MM.1S (cell line): ENCODE measurements at regions not wholly inside any gene's neighbourhood (a gene's known extent, or its start where the extent isn't known, plus 50 kb on each side); places are given as distances from the start of the nearest gene placed in this dataset.

Experiments used
- DNase-seq: peaks from one replicate; pipeline ENCODE4 v3.0.0-alpha.2; 2015
- H2AFZ ChIP-seq: fragments of 300-600 bp; sonication (generic); 2 replicates; pipeline ENCODE4 v1.6.0; 2016; ENCODE audit warnings: antibody characterized with exemption, low read length
- H3F3A ChIP-seq: fragments of 300-600 bp; sonication (generic); 2 replicates; pipeline ENCODE4 v1.6.1; 2016; ENCODE audit warnings: mild to moderate bottlenecking, antibody characterized with exemption, low read length, moderate library complexity, mixed read lengths; ENCODE audit not compliant: insufficient read depth
- H3K27ac ChIP-seq: fragments of 300-600 bp; sonication (generic); 2 replicates; pipeline ENCODE4 v1.5.1; 2016; ENCODE audit warnings: mild to moderate bottlenecking, low read length
- H3K27me3 ChIP-seq: fragments of 300-600 bp; sonication (generic); replicated peaks from 2 replicates; pipeline ENCODE4 v1.6.0; 2016; ENCODE audit warnings: low read length; ENCODE audit not compliant: insufficient read depth
- H3K36me3 ChIP-seq: fragments of 300-600 bp; sonication (generic); replicated peaks from 2 replicates; pipeline ENCODE4 v1.6.1; 2016; ENCODE audit warnings: mild to moderate bottlenecking, low read length, mixed read lengths; ENCODE audit not compliant: insufficient read depth
- H3K4me1 ChIP-seq: fragments of 300-600 bp; sonication (generic); 2 replicates; pipeline ENCODE4 v1.6.1; 2016; ENCODE audit warnings: low read length, mixed read lengths
- H3K4me2 ChIP-seq: fragments of 300-600 bp; sonication (generic); 2 replicates; pipeline ENCODE4 v1.6.0; 2016; ENCODE audit warnings: low read depth, low read length
- H3K4me3 ChIP-seq: fragments of 300-600 bp; sonication (generic); 2 replicates; pipeline ENCODE4 v1.5.1; 2016; ENCODE audit warnings: low read length, mixed read lengths
- H3K79me2 ChIP-seq: fragments of 300-600 bp; sonication (generic); 2 replicates; pipeline ENCODE4 v1.6.1; 2016; ENCODE audit warnings: mixed run types, low read length, mixed read lengths
- H3K9ac ChIP-seq: fragments of 300-600 bp; sonication (generic); 2 replicates; pipeline ENCODE4 v1.6.1; 2016; ENCODE audit warnings: low read length, mixed read lengths
- H3K9me2 ChIP-seq: fragments of 300-600 bp; sonication (generic); replicated peaks from 2 replicates; pipeline ENCODE4 v1.6.1; 2016; ENCODE audit warnings: mild to moderate bottlenecking, low read length, mixed read lengths; ENCODE audit not compliant: insufficient read depth
- H3K9me3 ChIP-seq: fragments of 300-600 bp; sonication (generic); replicated peaks from 2 replicates; pipeline ENCODE4 v1.6.1; 2016; ENCODE audit warnings: mild to moderate bottlenecking, low read length, mixed read lengths; ENCODE audit not compliant: insufficient read depth
- H4K20me1 ChIP-seq: fragments of 300-600 bp; sonication (generic); 2 replicates; pipeline ENCODE4 v1.6.1; 2016; ENCODE audit warnings: mild to moderate bottlenecking, low read length, moderate library complexity, mixed read lengths; ENCODE audit not compliant: insufficient read depth
- CTCF ChIP-seq: fragments of 300-600 bp; sonication (generic); IDR thresholded peaks from 2 replicates; pipeline ENCODE4 v1.5.1; 2016; ENCODE audit warnings: antibody characterized with exemption, low read length, mixed read lengths
- EZH2 ChIP-seq: fragments of 300-600 bp; sonication (generic); optimal IDR thresholded peaks from 2 replicates; pipeline ENCODE3; 2017; ENCODE audit warnings: low read depth, mild to moderate bottlenecking, antibody characterized with exemption, low read length, mixed read lengths
- EZH2phosphoT487 ChIP-seq: fragments of 300-600 bp; sonication (generic); IDR thresholded peaks from 2 replicates; pipeline ENCODE4 v1.6.1; 2018; ENCODE audit warnings: antibody characterized with exemption, low read length

GRCh38 chr11:71364806-71365205, 83.4 kb downstream of the DHCR7 start:
- Histone ChIP-seq H3K27me3 (peaks cover 36% of the 10 kb centered on the region), H3K9me3 (no peaks in the 10 kb centered on the region), H3K4me3 (no peak overlapping the region), H4K20me1 (no peaks in the 10 kb centered on the region), H3K4me2 (no peak overlapping the region), H3F3A (no peaks in the 10 kb centered on the region), H3K9me2 (no peaks in the 10 kb centered on the region), H3K36me3 (no peaks in the 10 kb centered on the region), H3K27ac (no peak overlapping the region), H2AFZ (no peak overlapping the region), H3K9ac (no peak overlapping the region), H3K79me2 (no peaks in the 10 kb centered on the region), H3K4me1 (no peaks in the 10 kb centered on the region)
- no peak for TF ChIP-seq CTCF
- TF ChIP-seq EZH2phosphoT487, result no peak
- DNase-seq, result no peak

- H2AFZ ChIP-seq, result no peak overlapping the region
- no peaks in the 10 kb centered on the region for H3K9me2 ChIP-seq
- no peaks in the 10 kb centered on the region for H3K79me2 ChIP-seq
- no peaks in the 10 kb centered on the region for H3K9me3 ChIP-seq
- no peaks in the 10 kb centered on the region for H4K20me1 ChIP-seq
- no peaks in the 10 kb centered on the region for H3K36me3 ChIP-seq
- H3K27me3 ChIP-seq, result peaks cover 30% of the 10 kb centered on the region
- H3K9ac ChIP-seq, result no peak overlapping the region
- H3F3A ChIP-seq, result no peaks in the 10 kb centered on the region
- H3K27ac ChIP-seq, result no peak overlapping the region
- no peak for TF ChIP-seq EZH2phosphoT487
- TF ChIP-seq CTCF, result no peak
- TF ChIP-seq EZH2, result no peak
- no peak overlapping the region for H3K4me2 ChIP-seq
- DNase-seq, result no peak
- H3K4me3 ChIP-seq, result no peak overlapping the region
- H3K4me1 ChIP-seq, result no peaks in the 10 kb centered on the region
Observed at GRCh38 chr11:71364176-71364671, 84.0 kb downstream of the DHCR7 start.

- H3K9ac ChIP-seq, result no peak overlapping the region
- no peak overlapping the region for H3K4me3 ChIP-seq
- no peaks in the 10 kb centered on the region for H3K9me2 ChIP-seq
- no peak overlapping the region for H3K27ac ChIP-seq
- H3K4me2 ChIP-seq, result no peak overlapping the region
- no peak overlapping the region for H2AFZ ChIP-seq
- H3K9me3 ChIP-seq, result no peaks in the 10 kb centered on the region
- DNase-seq, result no peak
- no peaks in the 10 kb centered on the region for H3K4me1 ChIP-seq
- no peak for TF ChIP-seq EZH2
- TF ChIP-seq CTCF, result no peak
- no peak for TF ChIP-seq EZH2phosphoT487
- peaks cover 25% of the 10 kb centered on the region for H3K27me3 ChIP-seq
- H4K20me1 ChIP-seq, result no peaks in the 10 kb centered on the region
- no peaks in the 10 kb centered on the region for H3F3A ChIP-seq
- no peaks in the 10 kb centered on the region for H3K36me3 ChIP-seq
- H3K79me2 ChIP-seq, result no peaks in the 10 kb centered on the region
Observed at GRCh38 chr11:71363721-71364120, 84.5 kb downstream of the DHCR7 start.
